ENCODE measurements at regions not wholly inside any gene's neighbourhood (a gene's known extent, or its start where the extent isn't known, plus 50 kb on each side); places are given as distances from the start of the nearest gene placed in this dataset.

DNA sequence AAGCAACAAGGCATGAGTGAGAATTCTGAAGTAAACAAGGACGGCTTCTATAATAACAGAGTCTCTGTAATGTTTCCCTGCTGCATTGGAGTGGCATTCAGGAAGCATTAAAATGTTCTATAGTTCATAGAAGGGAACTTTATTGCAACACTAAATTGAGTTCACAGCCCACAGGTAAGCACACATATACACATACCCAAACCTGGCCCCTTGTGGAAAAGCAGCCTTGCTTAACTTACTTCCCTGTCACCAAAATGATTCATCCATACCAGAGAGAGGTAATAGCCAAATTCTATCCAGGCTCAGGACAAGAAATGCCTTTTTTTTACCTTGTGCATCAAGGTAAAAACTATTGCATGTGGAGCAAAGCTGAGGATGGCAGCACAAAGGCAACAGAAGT, 241.4 kb downstream of the HHIPL2 start:
- TF ChIP-seq YY1 (IDR thresholded peaks at IDR 0.05; ENCODE audit: insufficient read depth, insufficient read length) (no peak), SUZ12 (IDR thresholded peaks at IDR 0.05; ENCODE audit: extremely low read depth, insufficient read depth, insufficient read length) (no peak), ZNF274 (IDR thresholded peaks at IDR 0.05; ENCODE audit: low read depth, low read length) (no peak)

Data from NT2/D1 (cell line).